NCI-H524 (cell line): ENCODE measurements at regions not wholly inside any gene's neighbourhood (a gene's known extent, or its start where the extent isn't known, plus 50 kb on each side); places are given as distances from the start of the nearest gene placed in this dataset.

ENCODE experiments used
- DNase-seq, 2 experiments: peaks; one replicate each; lab custom pipeline; 2025; lab: John Stamatoyannopoulos, UW

- DNase-seq, result no peak
These were observed 302.1 kb upstream of the IRX4 start for GRCh38 chr5:2184563-2185540.

- DNase-seq, result no peak
These were observed 301.3 kb upstream of the IRX4 start for GRCh38 chr5:2184026-2184366.

DNA sequence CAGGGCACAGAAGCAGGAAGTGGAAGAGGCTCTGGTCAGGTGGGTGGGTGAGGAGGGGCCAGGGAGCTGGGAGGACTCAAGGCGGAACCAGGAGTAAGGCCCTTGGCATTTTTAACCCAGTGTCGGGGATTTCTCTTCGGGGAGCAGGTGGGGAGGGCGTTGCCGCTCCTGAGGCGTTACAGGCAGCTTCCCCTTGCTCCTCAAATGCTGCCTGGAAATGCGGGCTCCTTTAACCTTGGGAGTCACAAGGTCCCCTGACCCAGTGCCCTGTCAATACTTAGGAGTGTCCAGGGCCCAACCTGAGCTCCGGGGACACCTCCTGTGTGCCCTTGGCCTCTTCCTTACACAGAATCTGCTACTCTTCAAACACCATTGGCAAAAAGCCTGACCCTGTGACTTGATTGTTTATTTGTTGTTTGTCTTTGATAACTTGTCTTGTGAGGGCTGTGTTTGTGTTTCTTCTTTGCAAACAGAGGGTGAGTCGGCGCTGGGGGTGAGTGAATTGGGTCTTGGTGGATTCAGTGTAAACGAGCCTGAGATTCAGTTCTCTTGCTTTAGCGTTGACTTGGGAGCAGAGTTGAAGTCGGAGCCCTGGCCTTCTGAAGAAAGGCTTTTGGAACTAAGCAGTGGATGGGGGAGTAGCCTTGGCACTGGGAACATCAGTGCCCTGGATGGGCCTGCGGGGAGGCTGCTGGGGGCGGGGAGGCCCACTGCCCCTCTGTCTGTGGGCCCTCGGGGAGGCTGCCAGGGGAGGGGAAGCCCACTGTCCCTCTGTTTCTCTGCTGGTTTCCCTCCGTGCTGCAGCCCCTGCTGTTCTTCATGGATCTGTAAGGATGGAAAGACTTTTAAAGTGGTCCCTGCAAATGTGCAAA, 300.7 kb upstream of the IRX4 start:
- DNase-seq, result no peak

- DNase-seq, result no peak
These were observed 299.3 kb upstream of the IRX4 start for GRCh38 chr5:2182020-2182419.

DNA sequence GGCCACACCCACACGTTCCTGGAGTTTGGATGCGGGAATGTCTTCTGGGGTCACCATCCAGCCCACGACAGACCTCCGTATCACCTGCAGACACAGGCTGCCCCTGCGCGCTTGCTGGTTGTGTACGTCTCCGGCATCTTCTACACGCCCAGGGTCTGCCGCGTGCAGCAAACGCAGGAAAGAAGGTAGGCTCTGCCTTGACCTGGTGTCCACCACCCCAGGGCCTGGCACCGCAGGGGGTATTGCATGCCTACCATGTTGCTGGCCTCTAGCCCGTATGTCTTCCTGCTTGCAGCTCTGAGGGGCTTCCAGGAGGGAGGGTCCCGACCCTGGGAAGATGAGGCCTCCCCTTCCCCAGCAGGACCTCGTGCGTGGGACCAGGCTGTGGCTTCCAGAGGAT, 298.8 kb upstream of the IRX4 start:
- no peak for DNase-seq

DNA sequence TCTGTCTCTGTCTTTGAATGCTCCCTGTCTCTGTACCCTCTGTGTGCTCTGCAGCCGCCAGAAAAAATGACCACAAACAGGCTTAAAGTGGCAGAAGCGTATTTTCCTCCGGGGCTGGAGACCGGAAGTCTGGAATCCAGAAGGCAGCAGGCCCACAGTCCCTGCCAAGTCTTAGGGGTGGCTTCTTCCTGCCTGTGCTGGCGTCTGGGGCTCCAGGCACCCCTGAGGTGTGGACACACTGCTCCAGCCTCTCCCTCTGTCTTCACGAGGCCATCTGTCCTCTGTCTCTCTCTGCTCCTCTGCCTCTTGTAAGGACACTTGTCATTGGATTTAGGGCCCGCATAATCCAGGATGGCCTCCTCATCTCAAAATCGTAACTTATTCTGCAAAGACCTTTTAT, 298.4 kb upstream of the IRX4 start:
- peak in 1 of 2 experiments; percentile 25 for DNase-seq

- no peak for DNase-seq
These were observed 297.7 kb upstream of the IRX4 start for GRCh38 chr5:2180456-2180855.

DNA sequence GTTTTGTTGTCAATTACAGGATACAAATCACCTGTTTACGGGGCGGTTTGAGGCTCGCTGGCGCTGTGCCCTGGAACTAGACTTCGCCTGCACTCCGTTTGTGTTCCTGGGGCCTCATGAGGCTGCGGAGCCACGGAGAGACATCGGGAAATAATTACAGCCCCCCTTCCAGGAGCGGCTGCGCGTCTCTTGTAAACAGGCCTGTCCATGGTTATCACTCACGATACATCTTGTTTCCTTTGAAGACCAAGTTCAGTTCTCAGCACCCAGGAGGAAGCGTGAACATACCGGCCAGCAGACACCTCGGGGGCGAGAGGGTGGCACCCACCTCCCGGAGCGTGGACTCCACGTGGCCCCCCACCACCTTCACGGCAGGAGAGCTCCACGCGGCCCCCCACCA, 297.1 kb upstream of the IRX4 start:
- DNase-seq, result no peak

DNA sequence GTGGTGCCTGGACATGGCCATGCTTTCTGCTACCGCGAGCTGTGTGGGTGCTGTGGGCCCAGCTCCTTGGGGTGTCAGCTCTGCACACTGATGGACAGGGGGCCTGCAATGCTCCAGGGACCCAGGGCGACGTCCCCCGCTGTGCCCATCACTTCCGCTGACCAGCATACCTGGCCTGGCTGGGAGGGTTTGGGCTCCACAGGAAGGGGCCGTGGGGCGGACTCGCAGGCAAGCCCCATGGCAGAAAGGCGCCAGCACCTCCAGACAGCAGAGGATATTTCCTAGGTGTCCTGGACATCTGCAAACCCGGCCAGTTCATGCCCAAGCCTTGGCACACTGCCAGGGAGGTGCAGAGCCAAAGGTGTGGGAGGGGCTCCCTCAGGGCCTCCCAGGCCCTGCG, 295.8 kb upstream of the IRX4 start:
- no peak for DNase-seq

DNA sequence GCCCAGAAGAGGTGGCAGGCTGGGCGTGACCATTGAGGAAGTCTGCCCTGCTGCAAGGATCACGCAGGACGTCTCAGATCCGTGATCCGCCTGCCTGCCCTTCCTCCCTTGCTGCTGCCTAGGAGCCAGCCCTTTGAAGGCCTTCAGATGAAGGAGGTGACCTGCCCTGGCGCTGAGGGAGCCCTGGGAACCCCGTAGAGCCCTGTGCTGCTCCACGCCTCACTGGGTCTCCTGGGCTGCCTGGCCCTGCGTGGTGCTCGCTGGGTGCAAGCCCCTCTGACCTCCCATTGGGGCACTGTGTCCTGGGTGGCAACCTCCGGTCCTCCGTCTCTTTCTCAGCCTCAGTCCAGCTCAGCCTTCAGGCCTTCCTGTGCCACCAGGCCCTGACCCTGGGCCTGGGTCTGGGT, 295.3 kb upstream of the IRX4 start:
- no peak for DNase-seq

- no peak for DNase-seq
These were observed 294.5 kb upstream of the IRX4 start for GRCh38 chr5:2177244-2177643.

- no peak for DNase-seq
These were observed 293.9 kb upstream of the IRX4 start for GRCh38 chr5:2176581-2176980.

GRCh38 chr5:2175842-2176404, 293.2 kb upstream of the IRX4 start:
- no peak for DNase-seq

DNA sequence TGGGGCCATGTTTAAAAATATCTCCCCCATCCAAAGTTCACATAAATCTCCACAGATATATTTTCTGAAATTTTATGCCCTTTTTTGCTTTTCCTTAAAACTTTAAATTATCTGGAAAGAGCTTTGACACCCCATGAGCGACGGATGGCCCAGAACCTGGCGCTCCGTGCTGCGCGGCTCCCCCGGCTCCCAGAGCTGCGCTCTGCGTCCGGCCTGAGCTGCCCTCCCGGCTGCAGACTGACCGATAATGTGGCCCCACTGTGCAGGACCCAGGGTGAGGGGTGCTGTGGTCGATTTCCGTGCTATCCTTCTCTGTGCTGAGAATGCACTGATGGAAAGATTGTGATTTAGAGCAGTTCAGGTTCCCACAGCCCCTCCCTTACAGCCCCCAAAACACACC, 292.3 kb upstream of the IRX4 start:
- no peak for DNase-seq

DNA sequence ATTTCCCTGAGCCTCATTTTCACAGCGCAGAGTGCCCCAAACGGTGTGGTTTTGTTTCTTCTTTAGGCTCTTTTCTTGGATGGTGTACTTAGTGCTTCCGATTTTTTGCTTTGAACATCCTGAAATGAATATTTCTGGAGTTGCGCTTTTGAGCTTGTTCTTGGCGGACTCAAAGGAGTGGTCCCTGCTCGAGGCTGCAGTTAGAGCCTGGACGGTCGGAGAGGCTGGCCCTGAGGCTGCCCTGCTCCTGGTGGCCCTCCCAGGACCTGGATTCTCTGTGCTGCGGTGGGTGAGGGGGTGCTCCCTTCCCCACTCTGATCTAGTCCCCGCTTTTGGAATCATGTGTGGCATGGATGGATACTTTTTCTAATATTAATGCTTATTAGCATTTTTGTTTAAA, 291.8 kb upstream of the IRX4 start:
- DNase-seq, result no peak

GRCh38 chr5:2173151-2173834, 290.6 kb upstream of the IRX4 start:
- no peak for DNase-seq

GRCh38 chr5:2172471-2172870, 289.7 kb upstream of the IRX4 start:
- no peak for DNase-seq

GRCh38 chr5:2170761-2171160, 288.0 kb upstream of the IRX4 start:
- no peak for DNase-seq

DNA sequence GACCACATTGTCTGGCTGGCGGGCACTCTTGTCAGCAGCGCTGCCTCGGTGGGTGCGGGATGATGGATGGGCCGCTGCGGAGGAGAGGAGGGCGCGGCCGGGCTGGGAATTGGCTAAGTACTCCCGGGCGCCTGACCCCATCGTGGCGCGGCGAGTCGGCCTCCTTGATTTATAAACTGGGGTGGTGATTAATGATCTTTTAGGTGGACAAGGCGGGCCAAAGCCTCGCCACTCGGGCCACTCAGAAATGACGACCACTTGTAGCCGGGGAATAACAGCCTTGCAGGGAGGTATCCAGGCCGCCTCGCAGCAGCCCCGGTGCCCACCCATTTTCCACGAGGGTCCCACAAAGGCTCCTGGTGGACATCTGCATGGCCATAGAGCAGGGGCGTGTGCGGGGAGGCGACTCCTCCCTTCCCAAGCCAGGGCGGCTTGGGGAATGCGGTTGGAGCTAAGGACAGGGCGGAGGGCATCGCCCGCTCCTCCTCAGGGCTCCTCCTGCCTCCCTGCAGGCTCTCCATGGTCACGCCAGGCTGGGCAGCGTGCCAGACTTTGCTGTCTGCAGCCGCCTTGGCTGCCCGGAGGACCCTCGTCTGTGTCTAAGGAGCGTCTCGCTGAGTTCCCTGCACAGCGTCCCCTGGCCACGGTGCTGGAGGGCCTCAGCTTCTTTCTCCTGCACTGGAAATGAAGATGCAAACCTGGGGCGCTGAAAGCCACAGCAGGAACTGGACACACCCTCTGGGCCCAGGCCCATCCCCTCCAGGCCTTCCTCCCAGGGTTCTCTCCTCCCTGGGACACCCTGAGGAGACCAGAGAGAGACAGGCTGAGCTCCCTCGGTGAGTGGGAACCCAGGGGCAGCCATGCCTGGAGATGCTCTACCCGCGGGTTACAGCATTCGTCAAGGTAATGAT, 287.4 kb upstream of the IRX4 start:
- DNase-seq, result peak in 1 of 2 experiments; percentile 39

DNA sequence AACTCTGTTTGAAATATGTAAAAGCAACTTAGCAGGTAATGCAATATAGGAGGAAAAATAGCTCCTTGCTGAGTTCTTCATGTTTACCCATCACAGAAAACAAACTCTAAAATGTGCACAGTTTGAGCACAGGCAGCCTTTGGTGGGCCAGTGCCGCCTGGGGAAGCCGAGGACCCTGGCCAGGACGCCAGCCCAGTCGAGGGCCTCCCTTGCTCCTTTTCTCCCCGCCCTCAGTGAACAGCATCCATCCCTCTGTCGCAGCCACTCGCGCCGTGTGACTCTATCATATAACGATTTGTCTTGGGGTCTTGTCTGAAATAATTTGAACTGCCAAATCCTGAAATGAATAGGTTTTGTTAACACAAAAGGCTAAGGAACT, 286.7 kb upstream of the IRX4 start:
- DNase-seq, result no peak
